Lung (tissue), 11 donors: ENCODE measurements at regions not wholly inside any gene's neighbourhood (a gene's known extent, or its start where the extent isn't known, plus 50 kb on each side); places are given as distances from the start of the nearest gene placed in this dataset.

Experiments used
- ATAC-seq: fragments of 200-7000 bp; cut with Tn5 transposase; one replicate; pipeline ENCODE4 v1.9.1; 2020; ENCODE audit warnings: moderate number of reproducible peaks; ENCODE audit not compliant: insufficient read depth, low FRiP score
- DNase-seq, 3 donors: peaks; one replicate each; pipeline ENCODE4 v3.0.0-alpha.2; 2013 to 2017
- H3K27ac ChIP-seq, 2 donors: one replicate each; pipeline ENCODE4 v1.5.1; 2013; ENCODE audit warnings: mild to moderate bottlenecking in 2 of 2, moderate library complexity in 2 of 2, control low read depth in 1 of 2, inconsistent platforms in 1 of 2, low read depth in 1 of 2, low read length in 1 of 2
- H3K27me3 ChIP-seq, 3 donors: one replicate each; pipeline ENCODE4 v1.5.1; 2013; ENCODE audit warnings: low read length in 2 of 3; ENCODE audit not compliant: control insufficient read depth in 3 of 3, insufficient read depth in 3 of 3
- H3K36me3 ChIP-seq, 4 donors: one replicate each; pipeline ENCODE4 v1.5.1; 2013; ENCODE audit warnings: low read length in 4 of 4, mild to moderate bottlenecking in 1 of 4, moderate library complexity in 1 of 4; ENCODE audit not compliant: control insufficient read depth in 4 of 4, insufficient read depth in 4 of 4
- H3K4me1 ChIP-seq, 5 donors: one replicate each; pipeline ENCODE4 v1.5.1; 2013; ENCODE audit warnings: low read length in 5 of 5, mild to moderate bottlenecking in 2 of 5, moderate library complexity in 1 of 5; ENCODE audit not compliant: control insufficient read depth in 5 of 5, insufficient read depth in 5 of 5
- H3K4me3 ChIP-seq: one replicate; pipeline ENCODE4 v1.5.1; 2013; ENCODE audit warnings: mild to moderate bottlenecking, control low read depth, moderate library complexity
- H3K9ac ChIP-seq, 2 donors: one replicate each; pipeline ENCODE4 v1.5.1; 2013; ENCODE audit warnings: low read length in 2 of 2, control low read depth in 1 of 2; ENCODE audit not compliant: insufficient read depth in 1 of 2
- H3K9me3 ChIP-seq, 4 donors: one replicate each; pipeline ENCODE4 v1.5.1; 2013; ENCODE audit warnings: low read length in 3 of 4, mild to moderate bottlenecking in 1 of 4, moderate library complexity in 1 of 4; ENCODE audit not compliant: control insufficient read depth in 4 of 4, insufficient read depth in 3 of 4
- CTCF ChIP-seq: IDR thresholded peaks from 2 replicates; pipeline ENCODE4 v1.5.1; 2012; ENCODE audit warnings: mild to moderate bottlenecking; ENCODE audit errors: control extremely low read depth, extremely low read depth
- WGBS, 2 donors: extraction: QIAGEN DNeasy Blood & Tissue Kit; methylation state at CpG; one replicate each; pipeline ENCODE4 v1.1.7; 2013; 5-methylcytosine and 5-hydroxymethylcytosine counted together
- donor health status: control.
- donor health status: control.
- donor health status: Bipolar disorder and iron deficiency.
- donor health status: healthy.
- donor health status: DM: yes; HTN: yes; CAD: no.

- H3K9ac ChIP-seq, result no peak overlapping the region
- H3K4me1 ChIP-seq, result no peaks in the 10 kb centered on the region
- no peak for DNase-seq
- WGBS, 2 donors, result 67 to 78% methylated on average over 5 of the region's 5 CpGs
- no peak for TF ChIP-seq CTCF
- H3K27ac ChIP-seq, result no peak overlapping the region
- no peaks in the 10 kb centered on the region for H3K36me3 ChIP-seq
- no peak for ATAC-seq
- H3K9me3 ChIP-seq, result peaks cover 0 to under 1% (median 0%) of the 10 kb centered on the region in 4 donors
- no peaks in the 10 kb centered on the region for H3K27me3 ChIP-seq
- H3K4me3 ChIP-seq, result no peak overlapping the region
Measured at GRCh38 chr12:29945904-29946303, 162.2 kb upstream of the TMTC1 start.

GRCh38 chr12:29944269-29945000 lies 160.7 kb upstream of the TMTC1 start:
- H3K4me3 ChIP-seq, result no peak overlapping the region
- no peaks in the 10 kb centered on the region for H3K27me3 ChIP-seq
- no peak for TF ChIP-seq CTCF
- 94 to 95% methylated on average over 2 of the region's 2 CpGs for WGBS, 2 donors
- H3K36me3 ChIP-seq, result no peaks in the 10 kb centered on the region
- DNase-seq (no peak), ATAC-seq (no peak)
- H3K9ac ChIP-seq, result no peak overlapping the region
- H3K9me3 ChIP-seq, result peaks cover 0 to 2% (median under 1%) of the 10 kb centered on the region in 4 donors
- no peak overlapping the region for H3K27ac ChIP-seq
- H3K4me1 ChIP-seq, result no peaks in the 10 kb centered on the region

- 63 to 65% methylated on average over 2 of the region's 2 CpGs for WGBS, 2 donors
- DNase-seq (no peak), ATAC-seq (no peak)
- Histone ChIP-seq H3K4me1 (no peaks in the 10 kb centered on the region), H3K4me3 (no peak overlapping the region), H3K36me3 (no peaks in the 10 kb centered on the region), H3K9ac (no peak overlapping the region), H3K27ac (no peak overlapping the region), H3K27me3 (no peaks in the 10 kb centered on the region), H3K9me3 (peaks cover 0 to 2% (median under 1%) of the 10 kb centered on the region in 4 donors)
- TF ChIP-seq CTCF, result no peak
Measured at GRCh38 chr12:29943683-29944082, 159.9 kb upstream of the TMTC1 start.

GRCh38 chr12:29940811-29941210 lies 157.1 kb upstream of the TMTC1 start:
- Histone ChIP-seq H3K4me3 (no peak overlapping the region), H3K27me3 (no peaks in the 10 kb centered on the region), H3K27ac (no peak overlapping the region), H3K9me3 (peaks cover 0 to 2% (median under 1%) of the 10 kb centered on the region in 4 donors), H3K9ac (no peak overlapping the region), H3K4me1 (no peaks in the 10 kb centered on the region), H3K36me3 (no peaks in the 10 kb centered on the region)
- ATAC-seq (no peak), DNase-seq (no peak)
- TF ChIP-seq CTCF, result no peak
